Right lobe of liver (tissue), 6 donors: ENCODE measurements at regions not wholly inside any gene's neighbourhood (a gene's known extent, or its start where the extent isn't known, plus 50 kb on each side); places are given as distances from the start of the nearest gene placed in this dataset.

Source experiments
- ATAC-seq, 4 donors: fragments of 200-7000 bp; cut with Tn5 transposase; one replicate each; pipeline ENCODE4 v1.9.1; 2020; ENCODE audit warnings: mild to moderate bottlenecking in 4 of 4, moderate library complexity in 4 of 4
- DNase-seq, 3 donors: peaks; one replicate each; pipeline ENCODE4 v3.0.0-alpha.2; 2020
- H3K27ac ChIP-seq, 3 donors: fragments of 200-600 bp; one replicate each; pipeline ENCODE4 v1.8.0; 2022
- H3K27me3 ChIP-seq, 2 donors: fragments of 200-600 bp; one replicate each; pipeline ENCODE4 v1.8.0; 2022
- H3K36me3 ChIP-seq, 4 donors: fragments of 200-600 bp; sonication (generic) in 1 of 4; one replicate each; pipeline versions ENCODE4 v1.5.1 to v1.8.0; 2017 to 2022; ENCODE audit warnings: control low read depth in 1 of 4
- H3K4me1 ChIP-seq, 4 donors: fragments of 200-600 bp; sonication (generic) in 1 of 4; one replicate each; pipeline versions ENCODE4 v1.5.1 to v1.8.0; 2017 to 2022; ENCODE audit warnings: control low read depth in 1 of 4
- H3K4me3 ChIP-seq, 3 donors: fragments of 200-600 bp; one replicate each; pipeline ENCODE4 v1.8.0; 2022
- H3K9me3 ChIP-seq, 4 donors: fragments of 200-600 bp; sonication (generic) in 1 of 4; one replicate each; pipeline versions ENCODE4 v1.5.1 to v1.8.0; 2017 to 2022; ENCODE audit warnings: control low read depth in 1 of 4
- POLR2A ChIP-seq: fragments of 450-650 bp; IDR thresholded peaks from one replicate; pipeline ENCODE4 v1.6.1; 2017; ENCODE audit warnings: antibody characterized with exemption, mild to moderate bottlenecking
- WGBS: methylation state at CpG from one replicate; pipeline ENCODE4 v1.1.6; 2018; ENCODE audit warnings: low coverage, low lambda C conversion rate; ENCODE audit not compliant: insufficient coverage; ENCODE audit errors: missing lambda C conversion rate; 5-methylcytosine and 5-hydroxymethylcytosine counted together
- intact Hi-C, 2 donors: fragments of 100-400 bp; cut with DNase I; formaldehyde crosslinking; loops; one replicate each; pipeline versions ENCODE4 v1.11.2 to v1.14.1; 2022
- TF ChIP-seq, protein P1 (sequence below), 4 donors: fragments of 200-600 bp in 3 of 4; fragments of 450-650 bp in 1 of 4; IDR thresholded peaks; one replicate each; pipeline versions ENCODE4 v1.5.1 to v1.8.0; 2016 to 2022; ENCODE audit warnings: antibody characterized with exemption in 4 of 4, mild to moderate bottlenecking in 2 of 4
- donor health status: DM: no; HTN: yes; CAD: no.
- donor health status: DM: no; HTN: no; CAD: no.
- donor health status: DM: no; HTN: no; CAD: no.
- donor health status: DM: no; HTN: yes; CAD: no.
- donor health status: DM: no; HTN: yes; CAD: no.

DNA sequence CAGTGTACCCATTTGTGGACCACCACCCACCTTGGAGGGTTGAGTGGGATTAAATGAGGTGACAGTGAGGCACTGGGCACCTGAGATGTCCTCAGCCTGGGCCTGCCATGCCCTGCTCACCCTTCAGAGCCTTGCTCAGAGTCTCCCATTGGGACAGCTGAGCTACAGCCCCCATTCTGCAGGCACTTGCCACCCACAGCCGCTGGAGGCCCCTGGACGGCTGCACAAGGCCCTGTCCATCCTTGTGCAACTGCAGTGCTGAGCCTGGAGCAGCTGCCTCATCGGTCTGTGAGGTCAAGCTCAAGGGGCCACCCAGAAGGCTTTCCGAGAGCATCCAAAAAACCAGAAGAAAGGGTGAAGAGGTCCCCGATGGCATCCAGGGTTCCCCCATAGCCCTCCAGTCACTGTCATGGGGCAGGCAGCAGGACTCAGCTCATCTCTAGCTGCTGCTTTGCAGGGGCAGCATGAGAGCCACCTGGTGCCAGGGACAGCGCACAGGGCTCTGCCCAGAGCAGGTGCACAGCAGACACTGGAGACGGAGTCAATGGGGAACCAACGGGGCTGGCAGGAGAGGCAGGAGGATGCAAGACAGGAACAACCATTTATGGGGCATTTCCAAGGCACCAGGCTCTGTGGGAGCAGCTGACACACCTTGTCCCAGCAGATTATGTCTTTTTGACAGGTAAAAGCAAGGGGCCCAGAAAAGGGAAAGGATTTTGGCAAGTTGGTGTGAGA lies 84.6 kb downstream of the ARL6IP4 start:
- WGBS = 40% methylated on average over 2 of the region's 8 CpGs
- no peaks in the 10 kb centered on the region for H3K9me3 ChIP-seq
- intact Hi-C loops = loop anchor here in 1 of 2 donors (10.0 kb wide), 1 partner anchor 80 kb away; no protein-coding TSS in a partner anchor

GRCh38 chr12:123064366-123064765 lies 83.9 kb downstream of the ARL6IP4 start:
- peak; percentile 63 to 82 (median 81) for DNase-seq
- peak; percentile 40 to 55 (median 44) for ATAC-seq
- WGBS = 26% methylated on average over 8 of the region's 8 CpGs
- Histone ChIP-seq H3K27me3 (no peaks in the 10 kb centered on the region), H3K27ac (peak overlapping the region; percentile 63 to 78 (median 76)), H3K36me3 (no peaks in the 10 kb centered on the region), H3K4me1 (peaks cover 3 to 71% (median 39%) of the 10 kb centered on the region in 4 donors), H3K4me3 (no peak overlapping the region), H3K9me3 (no peaks in the 10 kb centered on the region)
- intact Hi-C loops = loop anchor here in 1 of 2 donors (10.0 kb wide), 1 partner anchor 80 kb away; no protein-coding TSS in a partner anchor
- TF ChIP-seq POLR2A = no peak
- TF ChIP-seq, protein P1, sequence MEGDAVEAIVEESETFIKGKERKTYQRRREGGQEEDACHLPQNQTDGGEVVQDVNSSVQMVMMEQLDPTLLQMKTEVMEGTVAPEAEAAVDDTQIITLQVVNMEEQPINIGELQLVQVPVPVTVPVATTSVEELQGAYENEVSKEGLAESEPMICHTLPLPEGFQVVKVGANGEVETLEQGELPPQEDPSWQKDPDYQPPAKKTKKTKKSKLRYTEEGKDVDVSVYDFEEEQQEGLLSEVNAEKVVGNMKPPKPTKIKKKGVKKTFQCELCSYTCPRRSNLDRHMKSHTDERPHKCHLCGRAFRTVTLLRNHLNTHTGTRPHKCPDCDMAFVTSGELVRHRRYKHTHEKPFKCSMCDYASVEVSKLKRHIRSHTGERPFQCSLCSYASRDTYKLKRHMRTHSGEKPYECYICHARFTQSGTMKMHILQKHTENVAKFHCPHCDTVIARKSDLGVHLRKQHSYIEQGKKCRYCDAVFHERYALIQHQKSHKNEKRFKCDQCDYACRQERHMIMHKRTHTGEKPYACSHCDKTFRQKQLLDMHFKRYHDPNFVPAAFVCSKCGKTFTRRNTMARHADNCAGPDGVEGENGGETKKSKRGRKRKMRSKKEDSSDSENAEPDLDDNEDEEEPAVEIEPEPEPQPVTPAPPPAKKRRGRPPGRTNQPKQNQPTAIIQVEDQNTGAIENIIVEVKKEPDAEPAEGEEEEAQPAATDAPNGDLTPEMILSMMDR (IDR thresholded peaks at IDR 0.05) = no peak

More for the DNA sequence above, 84.6 kb downstream of the ARL6IP4 start:
- Histone ChIP-seq H3K4me3 (no peak overlapping the region), H3K4me1 (peaks cover 3 to 75% (median 41%) of the 10 kb centered on the region in 4 donors), H3K27ac (peak overlapping the region; percentile 63 to 78 (median 76)), H3K36me3 (no peaks in the 10 kb centered on the region), H3K27me3 (no peaks in the 10 kb centered on the region)
- ATAC-seq = no peak
- TF ChIP-seq, protein P1 (IDR thresholded peaks at IDR 0.05) = peak in 1 of 4 donors; percentile 6
- no peak for TF ChIP-seq POLR2A
- DNase-seq = peak in 1 of 3 donors; percentile 49

DNA sequence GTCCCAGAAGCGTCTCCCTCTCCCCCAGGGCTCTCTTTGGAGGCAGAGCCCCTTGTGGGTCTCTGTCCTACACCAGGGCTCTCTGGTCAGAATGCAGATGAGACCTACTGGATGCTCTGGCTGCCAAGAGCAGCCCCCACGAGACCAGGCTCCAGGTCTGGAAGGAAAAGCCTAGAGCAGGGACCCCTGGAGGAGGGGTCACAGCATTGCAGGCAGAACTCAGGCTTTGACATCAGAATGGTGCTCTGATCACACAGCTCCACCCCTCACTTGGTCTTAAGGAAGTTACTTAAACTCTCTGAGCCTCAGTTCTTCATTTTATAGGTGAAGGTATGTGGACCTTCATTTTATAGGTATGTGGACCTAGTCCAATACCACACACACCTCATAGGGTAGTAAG lies 83.1 kb downstream of the ARL6IP4 start:
- Histone ChIP-seq H3K36me3 (no peaks in the 10 kb centered on the region), H3K4me1 (peaks cover 3 to 67% (median 33%) of the 10 kb centered on the region in 4 donors), H3K27ac (peak overlapping the region; percentile 63 to 78 (median 76)), H3K27me3 (no peaks in the 10 kb centered on the region), H3K9me3 (no peaks in the 10 kb centered on the region), H3K4me3 (no peak overlapping the region)
- intact Hi-C loops = loop anchor here in 1 of 2 donors (10.0 kb wide), 1 partner anchor 81 kb away; no protein-coding TSS in a partner anchor
- TF ChIP-seq, protein P1 (IDR thresholded peaks at IDR 0.05) = no peak
- no peak for TF ChIP-seq POLR2A
- ATAC-seq = no peak
- no peak for DNase-seq
- 80% methylated on average over 1 of the region's 2 CpGs for WGBS

DNA sequence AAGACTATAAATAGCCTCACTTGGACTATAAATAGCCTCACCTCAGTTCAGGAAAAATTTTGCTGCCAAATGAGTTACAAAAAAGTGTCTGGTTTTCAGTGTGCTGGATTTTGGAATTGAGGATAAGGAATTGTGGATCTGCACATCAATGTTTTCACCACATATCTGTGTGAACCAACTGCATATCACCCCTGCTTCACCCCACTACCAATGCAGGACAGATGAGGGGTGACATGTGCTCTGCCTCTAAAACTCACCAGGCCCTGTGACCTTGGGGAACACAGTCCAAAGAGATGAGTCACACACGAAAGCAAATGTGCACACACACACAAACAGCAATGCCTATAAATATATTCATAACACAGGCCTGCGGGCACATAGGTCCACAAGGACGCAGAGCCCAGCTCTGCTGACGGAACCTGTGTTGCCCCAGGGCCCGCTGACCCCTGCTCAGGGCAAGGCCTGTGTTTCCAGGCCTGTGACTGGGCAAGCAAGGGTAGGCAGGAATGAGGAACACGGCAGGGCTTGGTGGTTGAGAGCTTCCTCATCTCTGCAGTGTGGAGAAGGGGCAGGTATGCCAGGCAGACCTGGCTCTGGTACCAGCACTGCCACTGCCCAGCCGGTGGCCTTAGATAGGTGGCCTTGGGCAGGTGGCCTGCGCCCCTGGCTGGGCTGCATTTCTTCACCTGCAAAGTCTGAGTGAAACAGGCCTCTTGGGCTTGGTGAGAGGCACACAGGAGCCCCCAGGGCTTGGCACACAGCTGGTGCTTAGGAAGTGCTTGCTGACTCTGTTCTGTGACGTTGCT lies 82.4 kb downstream of the ARL6IP4 start:
- peak; percentile 46 to 82 (median 70) for DNase-seq
- TF ChIP-seq, protein P1 (IDR thresholded peaks at IDR 0.05) = no peak
- no peak for TF ChIP-seq POLR2A
- Histone ChIP-seq H3K4me3 (no peak overlapping the region), H3K9me3 (no peaks in the 10 kb centered on the region), H3K27ac (peak overlapping the region; percentile 63 to 78 (median 76)), H3K36me3 (no peaks in the 10 kb centered on the region), H3K27me3 (no peaks in the 10 kb centered on the region), H3K4me1 (peaks cover 3 to 61% (median 30%) of the 10 kb centered on the region in 4 donors)
- peak; percentile 53 to 74 (median 66) for ATAC-seq
- intact Hi-C loops = loop anchor here in 1 of 2 donors (10.0 kb wide), 1 partner anchor 82 kb away; no protein-coding TSS in a partner anchor
- 43% methylated on average over 5 of the region's 9 CpGs for WGBS
